Testis (tissue), 2 donors: ENCODE measurements at regions not wholly inside any gene's neighbourhood (a gene's known extent, or its start where the extent isn't known, plus 50 kb on each side); places are given as distances from the start of the nearest gene placed in this dataset.

Source experiments
- DNase-seq: peaks from one replicate; pipeline ENCODE4 v3.0.0-alpha.2; 2019
- H3K27ac ChIP-seq, 2 donors: fragments of 200-600 bp; sonication (generic); one replicate each; pipeline ENCODE4 v1.5.1; 2019
- H3K27me3 ChIP-seq: fragments of 200-600 bp; sonication (generic); one replicate; pipeline ENCODE4 v1.5.1; 2019
- H3K36me3 ChIP-seq: fragments of 200-600 bp; sonication (generic); one replicate; pipeline ENCODE4 v1.5.1; 2017; ENCODE audit warnings: low read depth; ENCODE audit errors: missing control alignments
- H3K4me1 ChIP-seq: fragments of 200-600 bp; sonication (generic); one replicate; pipeline ENCODE4 v1.5.1; 2019
- H3K4me3 ChIP-seq, 2 donors: fragments of 200-600 bp; sonication (generic); one replicate each; pipeline ENCODE4 v1.5.1; 2017 to 2019
- H3K9me3 ChIP-seq: fragments of 200-600 bp; sonication (generic); one replicate; pipeline ENCODE4 v1.5.1; 2017
- CTCF ChIP-seq, 3 experiments: fragments of 450-650 bp in 2 of 3; fragments of 200-600 bp in 1 of 3; sonication (generic) in 1 of 3; IDR thresholded peaks; one replicate each; pipeline ENCODE4 v1.5.1; 2016 to 2019; ENCODE audit warnings: antibody characterized with exemption in 3 of 3, mild to moderate bottlenecking in 2 of 3, moderate library complexity in 1 of 3
- POLR2A ChIP-seq: fragments of 450-650 bp; IDR thresholded peaks from one replicate; pipeline ENCODE4 v1.6.1; 2017; ENCODE audit warnings: antibody characterized with exemption, mild to moderate bottlenecking, moderate library complexity
- WGBS, 2 donors: methylation state at CpG; one replicate each; pipeline ENCODE4 v1.1.5; 2018; 5-methylcytosine and 5-hydroxymethylcytosine counted together
- intact Hi-C: fragments of 100-400 bp; cut with DNase I; formaldehyde crosslinking; loops from one replicate; pipeline ENCODE4 v1.15.1; 2023; ENCODE audit warnings: low total_unique reads

GRCh38 chr15:29618586-29618985 lies 203.7 kb downstream of the TJP1 start:
- no peak for DNase-seq
- WGBS, 2 donors: 67 to 91% methylated on average over 1 to 2 of the region's 2 CpGs
- intact Hi-C loops: no loop called here
- Histone ChIP-seq H3K9me3 (no peaks in the 10 kb centered on the region), H3K4me1 (no peaks in the 10 kb centered on the region), H3K36me3 (no peaks in the 10 kb centered on the region), H3K27me3 (no peaks in the 10 kb centered on the region), H3K4me3 (no peak overlapping the region), H3K27ac (no peak overlapping the region)
- TF ChIP-seq POLR2A (no peak), CTCF (IDR thresholded peaks at IDR 0.05) (no peak)

- Histone ChIP-seq H3K27me3 (no peaks in the 10 kb centered on the region), H3K27ac (no peak overlapping the region), H3K4me1 (no peaks in the 10 kb centered on the region), H3K9me3 (no peaks in the 10 kb centered on the region), H3K4me3 (no peak overlapping the region), H3K36me3 (no peaks in the 10 kb centered on the region)
- intact Hi-C loops: no loop called here
- DNase-seq: no peak
- no peak for TF ChIP-seq POLR2A
Observed at GRCh38 chr15:29616512-29616911, 205.8 kb downstream of the TJP1 start.

GRCh38 chr15:29615791-29616190 lies 206.5 kb downstream of the TJP1 start:
- intact Hi-C loops: no loop called here
- 84 to 91% methylated on average over 4 of the region's 4 CpGs for WGBS, 2 donors
- no peaks in the 10 kb centered on the region for H3K4me1 ChIP-seq

GRCh38 chr15:29613951-29614382 lies 208.3 kb downstream of the TJP1 start:
- Histone ChIP-seq H3K27me3 (no peaks in the 10 kb centered on the region), H3K9me3 (no peaks in the 10 kb centered on the region), H3K4me1 (no peaks in the 10 kb centered on the region), H3K36me3 (no peaks in the 10 kb centered on the region), H3K27ac (no peak overlapping the region), H3K4me3 (peak overlapping the region in 1 of 2 donors; percentile 36)
- WGBS, 2 donors: 49 to 66% methylated on average over 13 to 16 of the region's 16 CpGs
- TF ChIP-seq POLR2A: no peak
- no peak for TF ChIP-seq CTCF (IDR thresholded peaks at IDR 0.05)
- intact Hi-C loops: no loop called here
- peak; percentile 40 for DNase-seq

More at GRCh38 chr15:29615791-29616190, 206.5 kb downstream of the TJP1 start:
- no peak for DNase-seq
- no peaks in the 10 kb centered on the region for H3K9me3 ChIP-seq
- no peaks in the 10 kb centered on the region for H3K36me3 ChIP-seq
- H3K4me3 ChIP-seq: no peak overlapping the region
- no peak for TF ChIP-seq POLR2A
- no peak for TF ChIP-seq CTCF (IDR thresholded peaks at IDR 0.05)
- H3K27me3 ChIP-seq: no peaks in the 10 kb centered on the region
- no peak overlapping the region for H3K27ac ChIP-seq

GRCh38 chr15:29612701-29613100 lies 209.6 kb downstream of the TJP1 start:
- Histone ChIP-seq H3K27me3 (no peaks in the 10 kb centered on the region), H3K36me3 (no peaks in the 10 kb centered on the region), H3K4me1 (no peaks in the 10 kb centered on the region)

More at GRCh38 chr15:29612701-29613100, 209.6 kb downstream of the TJP1 start:
- DNase-seq: no peak
- no peak overlapping the region for H3K4me3 ChIP-seq
- H3K27ac ChIP-seq: no peak overlapping the region
- no peaks in the 10 kb centered on the region for H3K9me3 ChIP-seq
- 27 to 48% methylated on average over 5 of the region's 5 CpGs for WGBS, 2 donors
- TF ChIP-seq POLR2A (no peak), CTCF (IDR thresholded peaks at IDR 0.05) (no peak)
- intact Hi-C loops: no loop called here
